ENCODE measurements at regions not wholly inside any gene's neighbourhood (a gene's known extent, or its start where the extent isn't known, plus 50 kb on each side); places are given as distances from the start of the nearest gene placed in this dataset.
"Not testable (repeated sequence)": the region's sequence is repeated elsewhere in the genome, so short reads cannot be mapped to it uniquely, and the experiment has no call there.

DNA sequence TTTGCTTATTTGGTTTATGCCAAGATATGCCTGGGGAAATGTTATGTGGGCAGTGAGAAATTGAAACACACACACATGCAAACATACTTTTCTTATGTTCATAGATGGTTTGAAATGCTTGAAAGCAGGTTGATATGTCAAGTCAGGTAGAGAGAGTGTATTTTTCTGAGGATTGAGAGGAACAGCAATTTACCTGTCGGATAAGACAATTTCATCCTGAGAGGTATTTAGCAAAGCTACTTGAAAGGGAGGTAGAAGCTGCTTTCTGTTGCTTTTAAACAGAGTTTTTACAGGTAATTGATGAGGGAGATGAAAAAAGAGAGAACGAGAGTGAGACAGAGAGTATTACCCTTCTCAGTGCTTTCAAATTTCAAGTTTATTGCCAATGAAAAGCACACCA is 854.3 kb downstream of the CDH8 start:
- DNase-seq (ENCODE audit: low read depth) = no peak

DNA sequence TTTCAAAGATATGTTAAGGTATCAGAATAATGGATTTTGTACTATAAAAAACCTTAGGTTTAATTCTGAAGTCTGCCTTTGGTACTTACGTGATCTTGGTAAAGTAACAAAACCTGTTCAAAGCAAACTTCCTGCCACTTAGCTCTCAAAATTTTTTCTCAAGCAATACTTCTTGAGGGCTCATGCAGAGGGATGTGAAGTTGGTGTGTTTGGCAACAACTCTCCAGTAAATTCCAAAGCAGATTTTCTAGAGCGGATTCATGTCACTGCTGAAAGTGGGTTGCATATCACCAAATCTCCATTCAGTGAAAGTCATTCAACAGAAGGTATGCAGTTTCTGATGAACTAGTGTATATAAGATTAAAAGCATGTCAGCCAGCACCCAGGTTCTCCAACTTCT is 856.7 kb downstream of the CDH8 start:
- DNase-seq (ENCODE audit: low read depth) = no peak

DNA sequence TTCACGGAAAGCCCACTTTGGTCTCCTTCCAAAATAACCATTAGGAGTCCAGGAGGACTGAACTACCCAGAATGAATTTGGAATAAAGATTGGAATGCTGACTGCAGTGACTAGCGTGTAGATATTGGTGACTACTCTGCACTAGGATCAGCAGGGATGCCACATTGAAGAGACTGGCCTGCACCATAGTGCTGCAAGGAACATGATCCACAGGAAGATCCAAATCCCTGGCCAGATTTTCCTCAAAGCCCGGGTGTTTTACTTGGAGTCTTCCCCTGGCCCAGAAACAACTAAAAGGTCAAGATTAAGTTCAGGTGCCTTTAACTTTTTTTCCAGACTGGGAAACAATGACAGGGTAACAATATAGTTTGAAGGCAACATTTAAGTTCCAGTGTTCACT is 870.4 kb downstream of the CDH8 start:
- no peak for DNase-seq (ENCODE audit: low read depth)

DNA sequence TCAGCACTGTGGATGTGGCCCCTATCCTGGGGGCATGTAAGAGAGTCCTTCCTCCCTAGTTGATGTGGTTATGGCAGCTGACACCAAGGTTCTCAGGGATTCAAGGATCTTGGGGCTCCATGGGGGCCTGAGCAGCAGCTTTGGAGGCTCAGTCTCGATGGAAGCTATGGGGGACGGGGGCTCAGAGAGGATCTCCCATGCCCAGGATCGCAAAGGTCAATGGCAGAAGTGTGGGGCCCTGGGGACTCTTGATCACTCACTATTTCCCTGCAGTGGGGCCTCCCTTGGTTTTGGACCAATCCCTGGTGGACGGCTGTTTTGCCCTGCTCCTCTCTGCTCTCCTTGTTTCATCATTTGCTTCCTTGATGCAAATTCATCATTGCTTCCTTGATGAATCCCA is 885.9 kb downstream of the CDH8 start:
- no peak for DNase-seq (ENCODE audit: low read depth)

DNA sequence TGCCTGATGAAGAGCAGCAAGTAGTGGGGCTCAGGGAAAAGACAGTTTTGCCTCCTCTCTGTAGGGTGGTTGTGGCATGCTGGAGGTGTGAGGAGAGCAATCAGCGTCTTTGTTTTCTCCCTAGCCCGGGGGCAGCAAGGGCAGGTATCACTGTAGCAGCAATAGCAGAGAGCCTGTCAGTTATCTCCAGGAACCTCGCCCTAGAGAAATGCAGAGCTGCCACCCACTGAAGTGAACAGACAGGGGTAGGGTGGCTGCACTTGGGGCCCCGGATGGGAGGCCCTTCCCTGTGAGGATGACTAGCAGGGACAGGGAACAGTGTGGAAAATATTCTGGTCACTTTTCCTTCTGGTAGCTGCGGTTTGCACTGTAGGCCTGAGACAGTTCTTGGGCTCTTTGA is 886.5 kb downstream of the CDH8 start:
- DNase-seq (ENCODE audit: low read depth) = no peak

DNA sequence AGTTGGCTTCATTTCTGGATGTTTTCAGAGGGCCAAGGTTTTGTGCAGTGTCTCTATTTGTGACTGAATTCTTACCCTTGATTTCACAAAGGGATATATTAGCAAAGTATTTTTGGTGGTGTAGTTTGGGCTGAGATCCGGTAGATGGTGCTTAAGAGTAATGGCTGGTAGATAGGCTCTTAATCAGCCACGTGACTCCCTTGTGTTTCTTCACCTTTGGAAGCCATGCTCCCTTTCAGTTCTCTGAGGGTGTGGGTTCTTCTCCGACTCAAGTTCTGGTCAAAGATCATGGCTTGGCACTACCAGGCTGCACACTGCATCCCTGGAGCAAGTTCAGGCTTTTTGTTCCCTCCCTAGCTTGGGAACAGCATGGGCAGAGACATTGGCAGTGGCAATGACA is 887.3 kb downstream of the CDH8 start:
- DNase-seq (ENCODE audit: low read depth) = no peak

DNA sequence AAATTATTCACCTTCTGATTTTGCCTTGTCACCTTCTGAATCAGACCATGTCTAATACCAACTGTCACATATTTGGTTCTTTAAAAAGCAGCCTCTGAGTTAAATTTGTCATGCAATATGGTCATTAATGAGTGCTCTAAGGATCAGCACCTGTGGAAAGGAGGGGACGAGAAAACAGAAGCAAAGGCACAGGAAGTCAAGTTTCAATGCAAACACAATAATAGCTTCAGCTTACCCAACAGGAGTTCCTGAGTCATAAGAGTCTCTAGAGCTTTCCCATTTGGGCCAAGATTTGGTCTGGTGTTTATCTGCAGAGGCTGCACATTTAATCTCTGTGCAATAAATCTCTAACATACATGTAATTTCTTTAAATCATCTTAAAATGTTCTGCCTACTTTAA is 889.8 kb downstream of the CDH8 start:
- no peak for DNase-seq (ENCODE audit: low read depth)

DNA sequence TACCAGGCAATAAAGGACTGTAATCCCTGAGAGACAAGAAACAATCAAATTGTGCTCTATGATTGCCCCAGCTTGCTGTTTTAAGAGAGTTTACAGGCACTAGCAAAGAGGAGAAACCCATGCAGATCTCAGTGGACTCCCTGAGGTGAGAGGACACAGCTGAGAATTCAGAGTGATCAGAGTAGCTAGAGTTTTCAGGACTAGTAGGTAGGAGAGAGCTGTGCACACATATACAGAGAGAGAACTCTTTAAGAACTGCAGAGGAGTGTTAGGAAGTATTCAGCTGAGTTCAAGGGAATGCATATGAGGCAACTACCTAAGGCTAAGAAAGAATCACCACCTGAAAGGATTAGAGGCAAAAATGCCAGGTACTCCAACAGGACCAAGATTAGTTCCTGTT is 904.8 kb downstream of the CDH8 start:
- DNase-seq (ENCODE audit: low read depth) = no peak

DNA sequence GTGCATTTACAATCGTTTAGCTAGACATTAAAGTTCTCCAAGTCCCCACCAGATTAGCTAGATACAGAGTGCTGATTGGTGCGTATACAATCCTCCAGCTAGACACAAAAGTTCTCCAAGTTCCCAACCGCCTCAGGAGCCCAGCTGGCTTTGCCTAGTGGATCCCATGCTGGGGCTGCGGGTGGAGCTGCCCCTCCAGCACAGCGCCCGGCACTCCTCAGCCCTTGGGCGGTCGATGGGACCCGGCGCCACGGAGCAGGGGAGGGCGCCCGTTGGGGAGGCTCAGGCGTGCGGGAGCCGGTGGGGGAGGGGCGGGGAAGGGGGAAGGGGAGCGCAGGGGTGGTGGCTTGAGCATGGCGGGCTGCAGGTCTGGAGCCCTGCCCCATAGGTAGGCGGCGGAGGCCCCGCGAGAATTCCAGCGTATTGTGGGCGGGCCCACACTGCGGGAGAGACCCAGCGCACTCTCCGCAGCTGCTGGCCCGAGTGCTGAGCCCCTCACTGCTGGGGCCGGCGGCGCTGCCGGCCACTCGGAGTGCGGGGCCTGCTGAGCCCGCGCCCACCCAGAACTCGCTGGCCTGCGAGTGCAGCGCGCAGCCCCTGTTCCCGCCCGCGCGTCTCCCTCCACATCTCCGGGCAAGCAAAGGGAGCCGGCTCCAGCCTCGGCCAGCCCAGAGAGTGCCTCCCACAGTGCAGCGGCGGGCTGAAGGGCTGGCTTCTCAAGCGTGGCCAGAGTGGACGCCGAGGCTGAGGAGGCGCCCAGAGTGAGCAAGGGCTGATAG is 907.5 kb downstream of the CDH8 start:
- DNase-seq (ENCODE audit: low read depth) = no peak

DNA sequence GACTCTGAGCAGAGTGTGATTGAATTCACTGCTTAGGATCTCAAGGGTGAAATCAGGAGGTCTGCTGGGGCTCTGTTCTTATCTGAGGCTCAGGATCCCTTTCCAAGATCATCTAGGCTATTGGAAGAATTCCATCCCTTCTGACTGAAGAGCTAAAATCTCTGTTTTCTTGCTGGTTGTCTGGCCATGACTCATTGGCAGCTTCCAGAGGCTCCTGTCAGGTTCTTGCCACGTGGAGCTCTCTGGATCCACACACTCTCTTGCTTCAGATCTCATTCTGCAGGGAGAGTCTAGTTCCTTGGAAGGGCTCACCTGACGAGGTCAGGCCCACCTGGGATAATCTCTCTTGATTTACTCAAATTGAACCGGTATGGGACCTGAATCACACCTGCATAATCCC is 930.7 kb downstream of the CDH8 start:
- no peak for DNase-seq (ENCODE audit: low read depth)

DNA sequence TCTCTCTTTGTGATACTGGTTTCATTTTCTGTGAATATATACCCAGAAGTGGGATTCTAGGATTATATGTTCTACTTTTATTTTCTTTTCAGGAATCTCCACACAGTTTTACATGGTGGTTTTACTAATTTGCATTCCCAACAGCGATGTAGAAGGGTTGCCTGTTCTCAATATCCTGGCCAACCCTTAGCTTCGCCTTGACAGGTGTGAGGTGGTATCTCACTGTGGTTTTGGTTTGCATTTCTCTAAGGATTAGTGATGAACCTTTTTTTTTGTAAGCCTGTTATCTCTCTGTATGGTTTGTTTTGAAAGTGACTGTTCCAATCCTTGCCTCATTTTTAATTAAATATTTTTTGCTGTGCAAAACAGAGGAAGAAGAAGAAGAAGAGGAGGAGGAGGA is 937.7 kb downstream of the CDH8 start:
- DNase-seq (ENCODE audit: low read depth) = no peak

DNA sequence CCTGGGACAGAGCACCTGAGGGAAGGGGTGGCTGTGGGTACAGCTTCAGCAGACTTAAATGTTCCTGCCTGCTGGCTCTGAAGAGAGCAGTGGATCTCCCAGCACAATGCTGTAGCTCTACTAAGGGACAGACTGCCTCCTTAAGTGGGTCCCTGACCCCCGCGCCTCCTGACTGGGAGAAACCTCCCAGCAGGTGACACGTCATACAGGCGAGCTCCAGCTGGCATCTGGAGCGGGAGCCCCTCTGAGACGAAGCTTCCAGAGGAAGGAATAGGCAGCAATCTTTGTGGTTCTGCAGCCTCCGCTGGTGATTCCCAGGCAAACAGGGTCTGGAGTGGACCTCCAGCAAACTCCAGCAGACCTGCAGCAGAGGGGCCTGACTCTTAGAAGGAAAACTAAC is 944.9 kb downstream of the CDH8 start:
- DNase-seq (ENCODE audit: low read depth) = not testable (repeated sequence)

DNA sequence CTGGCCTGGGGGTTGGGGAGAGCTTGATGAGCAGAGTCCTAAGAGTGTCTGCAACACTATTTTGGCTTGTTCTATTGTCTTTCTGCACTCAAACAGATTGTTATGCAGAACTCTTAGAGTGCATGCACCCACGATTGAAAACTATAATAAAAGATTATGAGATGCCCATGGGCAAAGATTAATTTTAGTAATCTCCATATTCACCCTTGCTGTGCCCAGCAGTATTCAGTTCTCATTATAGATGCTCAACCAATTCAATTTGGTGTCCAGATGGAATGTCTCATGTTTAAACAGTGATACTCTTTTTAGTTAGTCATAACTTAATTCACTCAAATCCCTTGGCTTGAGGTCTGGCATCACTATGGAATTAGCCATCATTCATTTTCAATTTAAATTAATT is 952.5 kb downstream of the CDH8 start:
- no peak for DNase-seq (ENCODE audit: low read depth)

DNA sequence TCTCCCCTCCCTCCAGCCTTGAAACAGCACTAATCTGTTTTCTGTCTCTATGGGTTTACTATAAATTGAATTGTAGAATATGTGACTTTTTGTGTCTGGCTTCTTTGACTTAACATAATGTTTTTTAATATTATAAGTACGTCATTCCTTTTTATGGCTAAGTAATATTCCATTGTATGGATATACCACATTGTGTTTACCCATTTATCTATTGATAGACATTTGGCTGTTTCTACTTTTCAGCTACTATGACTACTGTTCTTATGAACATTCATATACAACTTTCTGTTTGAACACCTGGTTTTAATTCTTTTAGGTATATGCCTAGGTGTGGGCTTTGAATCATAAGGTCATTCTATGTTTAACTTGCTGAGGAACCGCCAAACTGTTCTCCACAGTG is 961.9 kb downstream of the CDH8 start:
- DNase-seq (ENCODE audit: low read depth) = no peak

DNA sequence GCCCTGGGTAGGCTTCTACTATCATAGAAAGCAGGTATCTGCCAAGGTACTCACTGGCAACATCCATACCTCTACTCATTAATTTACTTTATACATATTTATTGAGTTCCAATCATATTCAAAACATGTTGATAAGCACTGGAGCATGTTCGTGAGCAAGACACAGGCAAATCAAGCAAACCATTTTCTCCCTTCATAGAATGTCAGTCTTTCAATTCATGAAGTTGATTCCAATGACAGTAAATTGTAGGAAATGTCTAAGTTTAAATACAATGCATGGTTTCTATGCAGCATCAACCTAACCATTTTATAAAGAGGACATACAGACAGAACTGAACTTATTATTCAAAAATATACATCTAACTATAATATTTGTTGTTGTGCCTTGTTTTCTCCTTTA is 978.6 kb downstream of the CDH8 start:
- no peak for DNase-seq (ENCODE audit: low read depth)

DNA sequence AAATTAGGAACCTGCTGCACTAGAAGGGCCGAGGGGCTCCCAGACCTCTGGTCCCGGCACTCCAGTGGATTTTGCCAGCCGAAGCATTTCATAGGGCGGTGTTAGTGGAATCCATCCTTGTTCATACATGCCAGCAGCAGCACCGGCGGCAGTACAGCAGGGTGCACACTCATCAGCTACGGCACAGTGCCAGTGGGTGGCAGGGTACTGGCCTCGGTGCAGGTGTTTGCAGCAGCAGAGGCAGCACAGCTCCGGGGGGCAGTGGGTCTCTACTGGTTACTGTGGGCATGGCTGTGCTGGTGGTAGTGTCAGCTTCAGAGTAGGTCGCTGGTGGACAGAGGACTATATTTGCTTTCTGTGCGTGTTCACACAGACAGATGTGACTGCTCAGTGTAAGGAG is 985.7 kb downstream of the CDH8 start:
- no peak for DNase-seq (ENCODE audit: low read depth)

DNA sequence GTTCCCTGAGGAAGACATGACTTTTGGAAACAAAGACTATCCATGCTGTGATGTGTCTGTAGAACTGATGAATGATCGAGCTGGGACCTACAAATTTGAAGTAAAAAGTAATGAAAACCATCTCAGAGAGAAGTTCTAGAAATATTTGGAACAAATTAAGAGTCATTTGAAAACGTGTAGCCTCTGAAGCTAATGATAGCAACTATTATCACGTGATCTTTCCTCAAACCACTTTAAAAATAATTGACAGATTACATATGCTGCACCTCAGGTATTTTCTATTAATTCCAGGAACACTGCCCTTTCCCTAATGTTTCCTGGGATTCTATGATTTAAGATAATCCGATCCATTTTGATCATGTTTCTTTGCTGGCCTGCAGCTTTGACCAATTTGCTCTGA is 990.3 kb downstream of the CDH8 start:
- DNase-seq (ENCODE audit: low read depth) = no peak

DNA sequence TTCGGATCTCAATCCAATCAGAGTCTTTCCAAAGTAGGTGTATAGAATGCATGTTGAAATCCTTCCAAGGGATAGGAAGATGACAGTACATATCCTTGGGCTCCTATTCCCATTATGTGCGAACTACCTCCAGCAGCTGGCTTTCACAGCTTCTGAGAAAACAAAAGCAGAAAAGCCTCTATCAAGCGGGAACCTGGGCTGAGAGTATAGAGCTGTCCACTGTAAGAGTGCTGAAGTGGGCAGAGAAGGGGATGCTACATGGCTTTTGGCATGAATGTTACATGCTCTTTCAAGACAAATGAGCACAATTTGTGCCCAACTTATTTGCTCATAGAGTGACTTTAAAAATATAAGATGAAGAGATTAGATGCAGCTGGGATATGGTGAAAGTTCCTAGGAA is 993.5 kb downstream of the CDH8 start:
- peak; percentile 0 for DNase-seq (ENCODE audit: low read depth)

DNA sequence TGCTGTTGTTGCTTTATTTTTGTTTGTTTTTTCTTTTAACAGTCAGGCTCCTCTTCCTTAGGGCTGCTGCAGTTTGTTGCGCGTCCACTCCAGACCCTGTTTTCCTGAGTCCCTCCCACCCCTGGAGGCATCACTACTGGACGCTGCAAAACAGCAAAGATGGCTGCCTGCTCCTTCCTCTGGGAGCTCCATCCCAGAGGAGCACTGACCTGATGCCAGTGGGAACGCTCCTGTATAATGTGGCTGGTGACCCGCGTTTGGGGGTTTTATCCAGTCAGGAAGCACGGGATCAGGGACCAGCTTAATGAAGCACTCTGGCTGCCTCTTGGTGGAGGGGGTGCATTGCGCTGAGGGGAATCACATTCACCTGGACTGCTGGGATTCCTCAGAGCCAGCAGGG is 1005.6 kb downstream of the CDH8 start:
- no peak for DNase-seq (ENCODE audit: low read depth)

DNA sequence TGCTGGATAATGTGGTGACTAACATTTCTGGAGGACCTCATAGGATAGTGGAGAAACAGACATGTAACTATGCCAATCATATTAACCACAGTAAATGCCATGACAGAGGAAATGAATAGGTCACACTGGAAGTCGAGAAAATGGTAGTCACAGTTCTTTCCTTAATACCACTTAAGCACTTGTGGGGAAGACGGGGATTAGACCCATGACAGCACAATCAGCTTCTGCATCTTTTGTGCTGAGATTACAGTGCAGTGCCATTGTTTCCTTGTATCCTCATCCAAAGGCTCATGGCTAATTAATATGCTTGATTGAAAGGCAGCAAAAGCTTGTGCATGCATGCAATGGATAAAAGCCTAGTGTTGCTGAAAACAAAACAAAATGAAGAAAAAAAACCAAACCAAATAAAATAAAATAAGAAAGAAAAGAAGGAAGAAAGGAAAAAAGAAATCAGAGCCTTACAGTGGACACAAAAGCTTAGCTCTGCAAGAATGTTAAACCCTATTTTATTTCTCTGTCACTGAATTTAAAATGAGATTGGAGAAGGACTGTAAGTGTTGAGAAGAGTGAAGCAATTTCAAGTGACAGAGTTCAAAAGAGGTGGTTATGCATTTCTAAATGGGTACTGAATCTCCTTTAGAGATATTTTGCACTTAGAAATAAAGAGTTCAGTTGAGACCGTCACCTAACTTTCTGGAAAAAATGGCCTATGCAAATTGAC is 1011.9 kb downstream of the CDH8 start:
- DNase-seq (ENCODE audit: low read depth) = no peak

DNA sequence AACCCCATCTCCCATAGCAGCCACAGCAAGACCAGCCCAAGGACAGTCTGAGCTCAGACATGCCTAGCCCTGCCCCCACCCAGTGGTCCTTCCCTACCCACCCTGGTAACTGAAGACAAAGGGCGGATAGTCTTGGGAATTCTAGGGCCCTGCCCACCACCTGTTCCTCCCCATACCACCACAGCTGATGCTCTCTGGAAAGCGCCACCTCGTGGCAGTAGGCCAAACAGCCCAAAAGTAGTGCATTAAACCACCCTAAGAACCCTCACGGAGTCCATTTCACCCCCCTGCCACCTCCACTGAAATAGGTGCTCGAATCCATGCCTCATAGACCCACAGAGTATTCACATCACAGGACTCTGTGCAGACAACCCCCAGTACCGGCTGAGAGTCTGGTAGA is 1021.4 kb downstream of the CDH8 start:
- DNase-seq (ENCODE audit: low read depth) = no peak

DNA sequence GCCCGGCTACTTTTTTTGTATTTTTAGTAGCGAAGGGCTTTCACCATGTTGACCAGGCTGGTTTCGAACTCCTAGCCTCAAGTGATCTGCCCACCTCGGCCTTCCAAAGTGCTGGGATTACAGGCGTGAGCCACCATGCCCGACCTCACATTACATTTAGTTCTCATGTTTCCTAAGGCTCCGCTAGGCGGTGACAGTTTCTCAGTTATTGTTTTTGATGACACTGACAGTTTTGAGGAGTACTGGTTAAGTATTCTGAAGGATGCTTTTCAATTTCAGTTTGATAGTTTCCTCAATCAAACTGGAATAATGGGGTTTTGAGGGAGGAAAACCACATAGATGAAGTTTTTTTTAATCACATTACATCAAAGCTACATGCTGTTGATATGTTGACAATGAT is 1028.5 kb downstream of the CDH8 start:
- no peak for DNase-seq (ENCODE audit: low read depth)

DNA sequence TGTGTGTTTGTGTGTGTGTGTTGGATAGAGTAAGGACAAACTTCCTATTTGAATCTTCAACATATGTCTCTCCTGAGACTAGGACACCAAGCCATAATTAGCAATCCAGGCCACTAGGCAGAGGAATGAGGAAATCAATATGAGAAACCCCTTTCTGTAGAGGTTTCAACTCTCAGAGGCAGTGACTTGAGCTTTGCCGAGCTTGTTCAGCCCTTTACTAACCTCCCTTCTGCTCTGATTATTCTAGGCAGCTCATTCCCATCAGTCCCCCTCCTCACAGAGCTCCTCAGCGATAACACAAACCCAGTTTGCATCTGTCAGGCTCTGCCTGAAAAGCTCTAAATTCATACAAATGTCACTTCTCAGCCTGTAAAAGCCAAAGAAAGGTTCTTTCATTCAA is 1030.3 kb downstream of the CDH8 start:
- no peak for DNase-seq (ENCODE audit: low read depth)
